NT2/D1 (cell line): ENCODE measurements at regions not wholly inside any gene's neighbourhood (a gene's known extent, or its start where the extent isn't known, plus 50 kb on each side); places are given as distances from the start of the nearest gene placed in this dataset.

Experiments
- YY1 ChIP-seq: IDR thresholded peaks from 2 replicates; pipeline ENCODE4 v1.6.1; 2011; ENCODE audit not compliant: insufficient read length, insufficient read depth
- ZNF274 ChIP-seq: IDR thresholded peaks from 2 replicates; pipeline ENCODE4 v1.6.1; 2011; ENCODE audit warnings: mild to moderate bottlenecking, low read depth, low read length

- no peak for TF ChIP-seq YY1
- TF ChIP-seq ZNF274 = no peak
Observed at GRCh38 chr15:36491912-36492311, 87.5 kb upstream of the CDIN1 start.
